Lower leg skin (tissue), 3 donors: ENCODE measurements at regions not wholly inside any gene's neighbourhood (a gene's known extent, or its start where the extent isn't known, plus 50 kb on each side); places are given as distances from the start of the nearest gene placed in this dataset.

Experiments
- POLR2A ChIP-seq, 2 donors: fragments of 450-650 bp; IDR thresholded peaks; one replicate each; pipeline ENCODE4 v1.6.1; 2016 to 2017; ENCODE audit warnings: antibody characterized with exemption in 2 of 2, mild to moderate bottlenecking in 1 of 2, moderate library complexity in 1 of 2
- TF ChIP-seq, protein P1 (sequence below), 3 donors: fragments of 450-650 bp; IDR thresholded peaks; one replicate each; pipeline ENCODE4 v1.5.1; 2016; ENCODE audit warnings: antibody characterized with exemption in 3 of 3, mild to moderate bottlenecking in 3 of 3, moderate library complexity in 2 of 3

DNA sequence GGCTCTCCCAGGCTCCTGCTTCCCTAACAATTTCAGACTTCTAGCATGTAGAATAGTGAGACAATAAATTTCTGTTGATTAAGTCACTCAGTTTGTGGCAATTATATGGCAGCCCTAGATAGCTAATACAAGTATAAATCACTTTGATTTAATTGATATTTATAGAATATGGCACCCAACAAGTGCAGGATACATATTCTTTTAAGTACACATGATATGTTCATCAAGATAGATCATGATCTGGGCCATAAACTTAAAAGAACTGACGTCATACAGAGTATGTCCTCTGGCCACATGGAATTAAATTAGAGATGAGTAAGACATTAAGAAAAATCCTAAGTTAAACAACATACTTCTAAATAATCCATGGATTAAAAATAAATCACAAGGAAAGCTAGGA lies 67.5 kb upstream of the AMOTL1 start:
- TF ChIP-seq POLR2A (IDR thresholded peaks at IDR 0.05), result no peak
- TF ChIP-seq, protein P1, sequence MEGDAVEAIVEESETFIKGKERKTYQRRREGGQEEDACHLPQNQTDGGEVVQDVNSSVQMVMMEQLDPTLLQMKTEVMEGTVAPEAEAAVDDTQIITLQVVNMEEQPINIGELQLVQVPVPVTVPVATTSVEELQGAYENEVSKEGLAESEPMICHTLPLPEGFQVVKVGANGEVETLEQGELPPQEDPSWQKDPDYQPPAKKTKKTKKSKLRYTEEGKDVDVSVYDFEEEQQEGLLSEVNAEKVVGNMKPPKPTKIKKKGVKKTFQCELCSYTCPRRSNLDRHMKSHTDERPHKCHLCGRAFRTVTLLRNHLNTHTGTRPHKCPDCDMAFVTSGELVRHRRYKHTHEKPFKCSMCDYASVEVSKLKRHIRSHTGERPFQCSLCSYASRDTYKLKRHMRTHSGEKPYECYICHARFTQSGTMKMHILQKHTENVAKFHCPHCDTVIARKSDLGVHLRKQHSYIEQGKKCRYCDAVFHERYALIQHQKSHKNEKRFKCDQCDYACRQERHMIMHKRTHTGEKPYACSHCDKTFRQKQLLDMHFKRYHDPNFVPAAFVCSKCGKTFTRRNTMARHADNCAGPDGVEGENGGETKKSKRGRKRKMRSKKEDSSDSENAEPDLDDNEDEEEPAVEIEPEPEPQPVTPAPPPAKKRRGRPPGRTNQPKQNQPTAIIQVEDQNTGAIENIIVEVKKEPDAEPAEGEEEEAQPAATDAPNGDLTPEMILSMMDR (IDR thresholded peaks at IDR 0.05), result no peak
